ENCODE measurements at regions not wholly inside any gene's neighbourhood (a gene's known extent, or its start where the extent isn't known, plus 50 kb on each side); places are given as distances from the start of the nearest gene placed in this dataset.

- TF ChIP-seq CTCF (IDR thresholded peaks at IDR 0.05; ENCODE audit: low read depth, low read length, poor library complexity, severe bottlenecking) (no peak), EZH2phosphoT487 (IDR thresholded peaks at IDR 0.05; ENCODE audit: borderline replicate concordance, low read length) (no peak)
Measured at GRCh38 chr2:14237902-14238301, 394.6 kb upstream of the LRATD1 start.

Measured in DOHH2 (cell line).